ENCODE measurements at regions not wholly inside any gene's neighbourhood (a gene's known extent, or its start where the extent isn't known, plus 50 kb on each side); places are given as distances from the start of the nearest gene placed in this dataset.

GRCh38 chr6:3612341-3613041, 139.0 kb downstream of the PXDC1 start:
- TF ChIP-seq CTCF (IDR thresholded peaks at IDR 0.05; ENCODE audit: low read length) (no peak), EZH2 (optimal IDR thresholded peaks at IDR 0.05; ENCODE audit: low read depth, low read length) (no peak), EZH2phosphoT487 (IDR thresholded peaks at IDR 0.05; ENCODE audit: low read length) (no peak)
